ENCODE measurements at regions not wholly inside any gene's neighbourhood (a gene's known extent, or its start where the extent isn't known, plus 50 kb on each side); places are given as distances from the start of the nearest gene placed in this dataset.
"Not testable (repeated sequence)": the region's sequence is repeated elsewhere in the genome, so short reads cannot be mapped to it uniquely, and the experiment has no call there.

DNA sequence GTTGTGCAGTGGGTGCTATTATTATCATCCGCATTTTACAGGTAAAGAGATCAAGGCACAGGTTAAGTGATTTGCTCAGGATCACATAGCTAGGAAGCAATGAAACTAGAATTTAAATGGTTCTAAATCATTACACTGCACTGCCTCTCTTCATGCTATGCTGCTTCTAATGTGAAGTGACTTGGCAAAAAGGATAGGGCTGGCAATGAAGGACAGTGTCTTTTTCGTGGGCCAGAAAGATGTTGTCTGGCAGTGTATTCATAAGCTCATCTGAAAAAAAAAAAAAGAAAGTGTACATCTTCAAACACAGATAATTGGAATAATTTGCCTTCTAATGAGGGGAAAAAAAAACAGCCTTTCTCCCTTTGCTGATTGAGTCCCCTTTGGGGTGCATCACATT is 132.2 kb upstream of the FUNDC1 start:
- no peak for DNase-seq

GRCh38 chrX:44669626-44670025 is 127.0 kb upstream of the FUNDC1 start:
- no peak for DNase-seq

GRCh38 chrX:44667771-44668170 is 125.1 kb upstream of the FUNDC1 start:
- no peak for DNase-seq

DNA sequence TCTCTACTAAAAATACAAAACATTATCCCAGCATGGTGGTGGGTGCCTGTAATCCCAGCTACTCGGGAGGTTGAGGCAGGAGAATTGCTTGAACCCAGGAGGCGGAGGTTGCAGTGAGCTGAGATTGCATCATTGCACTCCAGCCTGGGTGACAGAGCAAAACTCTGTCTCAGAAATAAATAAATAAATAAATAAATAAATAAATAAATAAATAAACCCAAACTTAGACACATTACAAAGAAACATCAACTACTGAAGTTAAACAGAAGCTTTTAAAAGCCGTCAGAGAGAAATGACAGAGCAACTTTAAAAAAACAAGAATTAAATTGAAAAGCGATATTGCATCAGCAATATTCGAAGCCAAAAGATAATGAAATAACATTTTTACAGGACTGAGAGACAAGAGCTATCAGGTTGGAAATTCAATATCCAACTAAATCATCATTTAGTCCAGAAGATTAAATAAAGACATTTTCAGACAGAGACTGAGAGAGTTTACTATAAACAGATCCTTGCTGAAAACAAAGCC is 115.1 kb upstream of the FUNDC1 start:
- DNase-seq = not testable (repeated sequence)

DNA sequence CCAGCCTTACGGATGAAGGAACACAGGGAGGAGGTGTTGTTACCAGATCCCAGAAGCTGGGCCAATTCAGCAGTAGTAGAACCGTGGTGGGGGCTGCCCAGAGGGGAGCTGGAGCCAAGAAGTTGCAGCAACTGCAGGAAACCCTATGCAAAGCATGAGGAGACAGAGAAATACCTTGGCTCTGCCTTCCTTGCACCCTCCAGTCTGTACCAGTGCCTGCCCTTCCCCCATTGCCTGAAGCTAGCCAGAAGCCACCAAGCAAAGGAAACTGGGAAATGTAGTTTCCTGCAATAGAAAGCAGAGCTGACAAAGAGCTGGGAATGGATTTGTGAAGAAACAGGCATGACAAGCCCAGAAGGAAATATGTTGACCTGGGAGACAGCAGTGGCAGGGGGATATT is 108.7 kb upstream of the FUNDC1 start:
- DNase-seq = no peak

GRCh38 chrX:44643723-44644122 is 101.1 kb upstream of the FUNDC1 start:
- DNase-seq = no peak

- no peak for DNase-seq
Measured at GRCh38 chrX:44637282-44637681, 94.6 kb upstream of the FUNDC1 start.

DNA sequence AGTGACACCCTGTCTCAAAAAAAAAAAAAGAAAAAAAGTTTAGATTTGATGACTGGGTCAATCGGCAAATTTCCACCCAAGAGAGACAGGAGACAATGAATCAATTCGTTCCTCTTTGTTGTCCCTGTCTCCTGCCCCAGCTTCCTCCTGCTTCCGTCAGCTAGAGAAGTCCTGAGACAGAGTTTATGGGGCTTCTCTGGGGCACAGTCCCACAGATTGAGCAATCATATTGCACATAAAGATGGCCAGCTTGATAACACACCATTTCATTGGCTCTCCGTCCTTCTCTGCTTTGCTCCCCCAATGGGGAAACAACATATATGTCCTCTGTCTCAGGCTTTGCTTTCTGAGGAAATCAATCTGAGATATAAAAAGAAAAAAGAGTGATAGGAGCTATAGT is 78.4 kb upstream of the FUNDC1 start:
- no peak for DNase-seq

- DNase-seq = no peak
Measured at GRCh38 chrX:44619039-44619438, 76.4 kb upstream of the FUNDC1 start.

GRCh38 chrX:44596277-44596676 is 53.6 kb upstream of the FUNDC1 start:
- no peak for DNase-seq
